ENCODE measurements at regions not wholly inside any gene's neighbourhood (a gene's known extent, or its start where the extent isn't known, plus 50 kb on each side); places are given as distances from the start of the nearest gene placed in this dataset.

DNA sequence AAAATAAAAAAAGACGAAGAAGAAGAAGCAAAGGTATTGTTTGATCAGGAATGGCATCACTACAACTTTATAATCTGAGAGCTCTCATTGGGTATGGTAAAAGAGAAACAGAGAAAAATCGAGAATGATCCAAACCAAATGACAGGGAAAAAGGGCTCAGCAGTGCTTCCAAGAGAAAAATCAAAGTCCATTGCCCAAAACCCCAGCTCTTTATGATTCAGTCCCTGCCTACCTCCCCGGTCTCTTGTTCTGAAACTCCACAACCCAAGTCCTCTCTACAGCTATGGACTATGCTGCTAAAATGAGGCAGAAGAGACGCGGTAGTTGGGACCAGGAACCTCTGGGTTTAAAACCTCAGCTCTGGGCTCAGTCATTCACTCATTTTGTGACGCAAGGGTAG, 341.1 kb upstream of the PPARGC1A start (continued):
- TF ChIP-seq, protein P1, sequence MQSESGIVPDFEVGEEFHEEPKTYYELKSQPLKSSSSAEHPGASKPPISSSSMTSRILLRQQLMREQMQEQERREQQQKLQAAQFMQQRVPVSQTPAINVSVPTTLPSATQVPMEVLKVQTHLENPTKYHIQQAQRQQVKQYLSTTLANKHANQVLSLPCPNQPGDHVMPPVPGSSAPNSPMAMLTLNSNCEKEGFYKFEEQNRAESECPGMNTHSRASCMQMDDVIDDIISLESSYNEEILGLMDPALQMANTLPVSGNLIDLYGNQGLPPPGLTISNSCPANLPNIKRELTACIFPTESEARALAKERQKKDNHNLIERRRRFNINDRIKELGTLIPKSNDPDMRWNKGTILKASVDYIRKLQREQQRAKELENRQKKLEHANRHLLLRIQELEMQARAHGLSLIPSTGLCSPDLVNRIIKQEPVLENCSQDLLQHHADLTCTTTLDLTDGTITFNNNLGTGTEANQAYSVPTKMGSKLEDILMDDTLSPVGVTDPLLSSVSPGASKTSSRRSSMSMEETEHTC (IDR thresholded peaks at IDR 0.05) = no peak
- TF ChIP-seq ZBTB8A (IDR thresholded peaks at IDR 0.05; ENCODE audit: partially characterized antibody) (no peak), ZNF184 (CRISPR knock-in tag; IDR thresholded peaks at IDR 0.05) (no peak), ZNF79 (CRISPR knock-in tag; IDR thresholded peaks at IDR 0.05; ENCODE audit: low read depth) (no peak)
- TF ChIP-seq, protein P2, sequence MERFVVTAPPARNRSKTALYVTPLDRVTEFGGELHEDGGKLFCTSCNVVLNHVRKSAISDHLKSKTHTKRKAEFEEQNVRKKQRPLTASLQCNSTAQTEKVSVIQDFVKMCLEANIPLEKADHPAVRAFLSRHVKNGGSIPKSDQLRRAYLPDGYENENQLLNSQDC (CRISPR knock-in tag; IDR thresholded peaks at IDR 0.05) = no peak
- TF ChIP-seq, protein P3, sequence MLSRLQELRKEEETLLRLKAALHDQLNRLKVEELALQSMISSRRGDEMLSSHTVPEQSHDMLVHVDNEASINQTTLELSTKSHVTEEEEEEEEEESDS (CRISPR knock-in tag; IDR thresholded peaks at IDR 0.05) = no peak
- TF ChIP-seq, protein P4, sequence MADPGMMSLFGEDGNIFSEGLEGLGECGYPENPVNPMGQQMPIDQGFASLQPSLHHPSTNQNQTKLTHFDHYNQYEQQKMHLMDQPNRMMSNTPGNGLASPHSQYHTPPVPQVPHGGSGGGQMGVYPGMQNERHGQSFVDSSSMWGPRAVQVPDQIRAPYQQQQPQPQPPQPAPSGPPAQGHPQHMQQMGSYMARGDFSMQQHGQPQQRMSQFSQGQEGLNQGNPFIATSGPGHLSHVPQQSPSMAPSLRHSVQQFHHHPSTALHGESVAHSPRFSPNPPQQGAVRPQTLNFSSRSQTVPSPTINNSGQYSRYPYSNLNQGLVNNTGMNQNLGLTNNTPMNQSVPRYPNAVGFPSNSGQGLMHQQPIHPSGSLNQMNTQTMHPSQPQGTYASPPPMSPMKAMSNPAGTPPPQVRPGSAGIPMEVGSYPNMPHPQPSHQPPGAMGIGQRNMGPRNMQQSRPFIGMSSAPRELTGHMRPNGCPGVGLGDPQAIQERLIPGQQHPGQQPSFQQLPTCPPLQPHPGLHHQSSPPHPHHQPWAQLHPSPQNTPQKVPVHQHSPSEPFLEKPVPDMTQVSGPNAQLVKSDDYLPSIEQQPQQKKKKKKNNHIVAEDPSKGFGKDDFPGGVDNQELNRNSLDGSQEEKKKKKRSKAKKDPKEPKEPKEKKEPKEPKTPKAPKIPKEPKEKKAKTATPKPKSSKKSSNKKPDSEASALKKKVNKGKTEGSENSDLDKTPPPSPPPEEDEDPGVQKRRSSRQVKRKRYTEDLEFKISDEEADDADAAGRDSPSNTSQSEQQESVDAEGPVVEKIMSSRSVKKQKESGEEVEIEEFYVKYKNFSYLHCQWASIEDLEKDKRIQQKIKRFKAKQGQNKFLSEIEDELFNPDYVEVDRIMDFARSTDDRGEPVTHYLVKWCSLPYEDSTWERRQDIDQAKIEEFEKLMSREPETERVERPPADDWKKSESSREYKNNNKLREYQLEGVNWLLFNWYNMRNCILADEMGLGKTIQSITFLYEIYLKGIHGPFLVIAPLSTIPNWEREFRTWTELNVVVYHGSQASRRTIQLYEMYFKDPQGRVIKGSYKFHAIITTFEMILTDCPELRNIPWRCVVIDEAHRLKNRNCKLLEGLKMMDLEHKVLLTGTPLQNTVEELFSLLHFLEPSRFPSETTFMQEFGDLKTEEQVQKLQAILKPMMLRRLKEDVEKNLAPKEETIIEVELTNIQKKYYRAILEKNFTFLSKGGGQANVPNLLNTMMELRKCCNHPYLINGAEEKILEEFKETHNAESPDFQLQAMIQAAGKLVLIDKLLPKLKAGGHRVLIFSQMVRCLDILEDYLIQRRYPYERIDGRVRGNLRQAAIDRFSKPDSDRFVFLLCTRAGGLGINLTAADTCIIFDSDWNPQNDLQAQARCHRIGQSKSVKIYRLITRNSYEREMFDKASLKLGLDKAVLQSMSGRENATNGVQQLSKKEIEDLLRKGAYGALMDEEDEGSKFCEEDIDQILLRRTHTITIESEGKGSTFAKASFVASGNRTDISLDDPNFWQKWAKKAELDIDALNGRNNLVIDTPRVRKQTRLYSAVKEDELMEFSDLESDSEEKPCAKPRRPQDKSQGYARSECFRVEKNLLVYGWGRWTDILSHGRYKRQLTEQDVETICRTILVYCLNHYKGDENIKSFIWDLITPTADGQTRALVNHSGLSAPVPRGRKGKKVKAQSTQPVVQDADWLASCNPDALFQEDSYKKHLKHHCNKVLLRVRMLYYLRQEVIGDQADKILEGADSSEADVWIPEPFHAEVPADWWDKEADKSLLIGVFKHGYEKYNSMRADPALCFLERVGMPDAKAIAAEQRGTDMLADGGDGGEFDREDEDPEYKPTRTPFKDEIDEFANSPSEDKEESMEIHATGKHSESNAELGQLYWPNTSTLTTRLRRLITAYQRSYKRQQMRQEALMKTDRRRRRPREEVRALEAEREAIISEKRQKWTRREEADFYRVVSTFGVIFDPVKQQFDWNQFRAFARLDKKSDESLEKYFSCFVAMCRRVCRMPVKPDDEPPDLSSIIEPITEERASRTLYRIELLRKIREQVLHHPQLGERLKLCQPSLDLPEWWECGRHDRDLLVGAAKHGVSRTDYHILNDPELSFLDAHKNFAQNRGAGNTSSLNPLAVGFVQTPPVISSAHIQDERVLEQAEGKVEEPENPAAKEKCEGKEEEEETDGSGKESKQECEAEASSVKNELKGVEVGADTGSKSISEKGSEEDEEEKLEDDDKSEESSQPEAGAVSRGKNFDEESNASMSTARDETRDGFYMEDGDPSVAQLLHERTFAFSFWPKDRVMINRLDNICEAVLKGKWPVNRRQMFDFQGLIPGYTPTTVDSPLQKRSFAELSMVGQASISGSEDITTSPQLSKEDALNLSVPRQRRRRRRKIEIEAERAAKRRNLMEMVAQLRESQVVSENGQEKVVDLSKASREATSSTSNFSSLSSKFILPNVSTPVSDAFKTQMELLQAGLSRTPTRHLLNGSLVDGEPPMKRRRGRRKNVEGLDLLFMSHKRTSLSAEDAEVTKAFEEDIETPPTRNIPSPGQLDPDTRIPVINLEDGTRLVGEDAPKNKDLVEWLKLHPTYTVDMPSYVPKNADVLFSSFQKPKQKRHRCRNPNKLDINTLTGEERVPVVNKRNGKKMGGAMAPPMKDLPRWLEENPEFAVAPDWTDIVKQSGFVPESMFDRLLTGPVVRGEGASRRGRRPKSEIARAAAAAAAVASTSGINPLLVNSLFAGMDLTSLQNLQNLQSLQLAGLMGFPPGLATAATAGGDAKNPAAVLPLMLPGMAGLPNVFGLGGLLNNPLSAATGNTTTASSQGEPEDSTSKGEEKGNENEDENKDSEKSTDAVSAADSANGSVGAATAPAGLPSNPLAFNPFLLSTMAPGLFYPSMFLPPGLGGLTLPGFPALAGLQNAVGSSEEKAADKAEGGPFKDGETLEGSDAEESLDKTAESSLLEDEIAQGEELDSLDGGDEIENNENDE (IDR thresholded peaks at IDR 0.05; ENCODE audit: low read depth, low read length) = no peak
- TF ChIP-seq, protein P5, sequence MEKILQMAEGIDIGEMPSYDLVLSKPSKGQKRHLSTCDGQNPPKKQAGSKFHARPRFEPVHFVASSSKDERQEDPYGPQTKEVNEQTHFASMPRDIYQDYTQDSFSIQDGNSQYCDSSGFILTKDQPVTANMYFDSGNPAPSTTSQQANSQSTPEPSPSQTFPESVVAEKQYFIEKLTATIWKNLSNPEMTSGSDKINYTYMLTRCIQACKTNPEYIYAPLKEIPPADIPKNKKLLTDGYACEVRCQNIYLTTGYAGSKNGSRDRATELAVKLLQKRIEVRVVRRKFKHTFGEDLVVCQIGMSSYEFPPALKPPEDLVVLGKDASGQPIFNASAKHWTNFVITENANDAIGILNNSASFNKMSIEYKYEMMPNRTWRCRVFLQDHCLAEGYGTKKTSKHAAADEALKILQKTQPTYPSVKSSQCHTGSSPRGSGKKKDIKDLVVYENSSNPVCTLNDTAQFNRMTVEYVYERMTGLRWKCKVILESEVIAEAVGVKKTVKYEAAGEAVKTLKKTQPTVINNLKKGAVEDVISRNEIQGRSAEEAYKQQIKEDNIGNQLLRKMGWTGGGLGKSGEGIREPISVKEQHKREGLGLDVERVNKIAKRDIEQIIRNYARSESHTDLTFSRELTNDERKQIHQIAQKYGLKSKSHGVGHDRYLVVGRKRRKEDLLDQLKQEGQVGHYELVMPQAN (IDR thresholded peaks at IDR 0.05; ENCODE audit: borderline replicate concordance) = no peak
